Activated naive CD4-positive, alpha-beta T cell treated with anti-CD3 and anti-CD28 coated beads, Interleukin-2, amount 50 U/mL, for 72 hours (primary cell): ENCODE measurements at regions not wholly inside any gene's neighbourhood (a gene's known extent, or its start where the extent isn't known, plus 50 kb on each side); places are given as distances from the start of the nearest gene placed in this dataset.
"Not testable (repeated sequence)": the region's sequence is repeated elsewhere in the genome, so short reads cannot be mapped to it uniquely, and the experiment has no call there.

Experiments
- ATAC-seq, 2 donors: fragments of 150-1000 bp; cut with Tn5 transposase; 2 replicates each; pipeline ENCODE4 v1.10.0; 2021; ENCODE audit warnings: mild to moderate bottlenecking in 2 of 2, moderate library complexity in 2 of 2
- DNase-seq, 2 donors: peaks; one replicate each; pipeline ENCODE4 v3.0.0; 2021 to 2022; ENCODE audit warnings: low spot score in 2 of 2
- H3K27ac Mint-ChIP-seq, 2 donors: one replicate each; pipeline ENCODE4 v1.8.0; 2022; ENCODE audit warnings: mild to moderate bottlenecking in 2 of 2, mixed read lengths in 2 of 2
- H3K36me3 Mint-ChIP-seq, 2 donors: one replicate each; pipeline ENCODE4 v1.8.0; 2022; ENCODE audit warnings: mixed read lengths in 2 of 2
- H3K9me3 Mint-ChIP-seq, 2 donors: one replicate each; pipeline ENCODE4 v1.8.0; 2022; ENCODE audit warnings: mixed read lengths in 2 of 2

DNA sequence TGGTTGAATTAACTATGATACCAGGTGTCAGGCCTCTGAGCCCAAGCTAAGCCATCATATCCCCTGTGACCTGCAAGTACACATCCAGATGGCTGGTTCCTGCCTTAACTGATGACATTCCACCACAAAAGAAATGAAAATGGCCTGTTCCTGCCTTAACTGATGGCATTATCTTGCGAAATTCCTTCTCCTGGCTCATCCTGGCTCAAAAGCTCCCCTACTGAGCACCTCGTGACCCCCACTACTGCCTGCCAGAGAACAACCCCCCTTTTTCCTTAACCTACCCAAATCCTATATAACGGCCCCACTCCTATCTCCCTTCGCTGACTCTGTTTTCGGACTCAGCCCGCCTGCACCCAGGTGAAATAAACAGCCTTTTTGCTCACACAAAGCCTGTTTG, 1671.4 kb downstream of the C4orf33 start:
- peaks cover 17 to 31% of the 10 kb centered on the region in 2 donors for H3K9me3 Mint-ChIP-seq
- H3K27ac Mint-ChIP-seq, DNase-seq, ATAC-seq, H3K36me3 Mint-ChIP-seq: not testable (repeated sequence)

DNA sequence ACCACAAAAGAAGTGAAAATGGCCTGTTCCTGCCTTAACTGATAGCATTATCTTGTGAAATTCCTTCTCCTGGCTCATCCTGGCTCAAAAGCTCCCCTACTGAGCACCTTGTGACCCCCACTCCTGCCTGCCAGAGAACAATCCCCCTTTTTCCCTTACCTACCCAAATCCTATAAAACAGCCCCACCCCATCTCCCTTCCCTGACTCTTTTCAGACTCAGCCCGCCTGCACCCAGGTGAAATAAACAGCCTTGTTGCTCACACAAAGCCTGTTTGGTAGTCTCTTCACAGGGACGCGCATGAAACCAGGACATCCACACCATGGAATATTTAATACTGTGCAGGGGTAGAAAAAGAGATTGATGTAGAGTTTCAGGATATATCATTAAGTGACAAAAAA, 1677.0 kb downstream of the C4orf33 start:
- H3K27ac Mint-ChIP-seq, H3K36me3 Mint-ChIP-seq, ATAC-seq, DNase-seq: not testable (repeated sequence)
- peaks cover 26 to 39% of the 10 kb centered on the region in 2 donors for H3K9me3 Mint-ChIP-seq

DNA sequence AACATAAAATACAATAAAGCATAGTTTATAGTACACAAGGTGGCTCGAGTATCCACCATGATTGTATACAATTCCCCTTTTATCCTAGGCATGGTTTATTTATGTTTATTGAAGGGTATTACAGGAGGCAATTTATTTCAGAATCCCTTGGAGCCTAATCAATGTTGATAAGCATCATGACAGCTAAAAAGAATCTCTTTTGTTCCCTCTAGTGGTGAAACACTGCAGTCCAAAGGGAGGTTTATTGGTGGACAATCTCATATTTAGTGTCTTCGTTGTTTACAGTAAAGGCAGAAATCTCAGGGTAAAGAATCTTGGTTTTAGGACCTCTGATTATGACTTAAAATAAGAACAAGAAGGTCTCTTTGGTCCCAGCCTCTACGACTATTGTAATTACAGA, 1712.5 kb downstream of the C4orf33 start:
- ATAC-seq = no peak
- no peak overlapping the region for H3K27ac Mint-ChIP-seq
- H3K36me3 Mint-ChIP-seq = peaks cover 4% of the 10 kb centered on the region in 2 donors
- no peak for DNase-seq
- H3K9me3 Mint-ChIP-seq = peaks cover 6 to 20% of the 10 kb centered on the region in 2 donors

DNA sequence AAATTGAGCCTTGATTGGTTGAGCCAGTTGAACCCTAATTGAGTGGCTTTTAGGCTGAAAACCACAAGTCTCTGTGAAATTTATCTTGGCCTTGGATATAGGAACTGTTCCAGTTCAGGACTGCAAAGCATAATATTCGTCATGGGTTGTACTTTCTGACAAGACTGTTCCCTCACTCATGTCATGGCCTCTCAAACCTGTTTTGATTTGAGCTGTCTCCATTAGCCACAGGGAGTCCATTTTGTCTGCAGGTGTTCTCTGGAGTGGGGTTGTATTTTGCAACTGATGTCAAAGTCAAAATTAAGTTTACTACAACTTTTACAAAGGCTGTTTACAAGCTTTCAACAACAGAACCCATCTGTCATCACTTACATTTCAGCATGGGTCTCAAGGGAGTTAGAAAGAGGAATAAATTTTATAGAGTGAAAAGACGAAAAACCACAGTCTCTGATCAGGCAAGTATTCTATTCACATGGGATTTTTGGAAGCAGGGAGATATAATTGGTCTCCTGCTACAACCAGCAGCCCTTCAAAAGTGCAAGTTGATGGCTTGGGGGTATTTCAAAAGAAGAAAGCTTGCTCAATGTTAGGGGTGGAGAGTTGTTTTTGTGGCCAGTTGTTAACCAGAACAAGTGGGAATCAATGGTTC, 1716.3 kb downstream of the C4orf33 start:
- ATAC-seq (no peak), DNase-seq (no peak)
- no peaks in the 10 kb centered on the region for H3K36me3 Mint-ChIP-seq
- H3K27ac Mint-ChIP-seq = no peak overlapping the region
- peaks cover 5 to 7% of the 10 kb centered on the region in 2 donors for H3K9me3 Mint-ChIP-seq

DNA sequence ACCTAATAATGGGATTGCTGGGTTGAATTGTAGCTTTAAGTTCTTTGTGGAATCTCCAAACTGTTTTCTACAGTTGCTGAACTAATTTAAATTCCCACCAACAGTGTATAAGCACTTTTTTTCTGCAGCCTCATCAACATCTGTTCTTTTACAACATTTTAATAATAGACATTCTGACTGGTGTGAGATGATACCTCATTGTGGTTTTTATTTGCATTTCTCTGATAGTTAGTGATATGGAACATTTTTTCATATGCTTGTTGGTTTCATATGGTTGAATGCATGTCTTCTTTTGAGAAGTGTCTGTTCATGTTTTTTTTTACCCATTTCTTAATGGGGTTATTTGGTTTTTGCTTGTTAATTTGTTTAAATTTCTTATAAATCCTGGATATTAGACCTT, 1718.9 kb downstream of the C4orf33 start:
- H3K36me3 Mint-ChIP-seq = no peaks in the 10 kb centered on the region
- no peak for DNase-seq
- peaks cover 5 to 7% of the 10 kb centered on the region in 2 donors for H3K9me3 Mint-ChIP-seq
- H3K27ac Mint-ChIP-seq = no peak overlapping the region
- ATAC-seq = no peak

DNA sequence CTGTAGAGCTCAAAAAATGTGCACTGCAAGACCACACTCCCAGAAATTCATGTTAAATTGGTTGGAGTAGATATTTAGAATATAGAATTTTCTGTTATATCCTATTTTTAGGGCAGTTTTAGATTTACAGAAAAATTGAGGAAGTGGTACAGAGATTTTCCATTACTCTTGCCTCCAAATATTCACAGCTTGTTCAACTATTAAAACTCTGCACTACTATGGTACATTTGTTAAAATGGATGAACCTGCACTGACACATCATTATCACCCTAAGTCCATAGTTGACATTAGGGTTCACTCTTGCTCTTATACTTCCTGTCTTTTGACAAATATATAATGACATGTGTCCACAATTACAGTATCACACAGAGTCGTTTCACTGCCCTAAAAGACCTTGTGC, 1724.5 kb downstream of the C4orf33 start:
- Mint-ChIP-seq H3K36me3 (peaks cover 0 to 3% of the 10 kb centered on the region in 2 donors), H3K9me3 (peaks cover 11 to 21% of the 10 kb centered on the region in 2 donors), H3K27ac (no peak overlapping the region)
- no peak for DNase-seq
- no peak for ATAC-seq

DNA sequence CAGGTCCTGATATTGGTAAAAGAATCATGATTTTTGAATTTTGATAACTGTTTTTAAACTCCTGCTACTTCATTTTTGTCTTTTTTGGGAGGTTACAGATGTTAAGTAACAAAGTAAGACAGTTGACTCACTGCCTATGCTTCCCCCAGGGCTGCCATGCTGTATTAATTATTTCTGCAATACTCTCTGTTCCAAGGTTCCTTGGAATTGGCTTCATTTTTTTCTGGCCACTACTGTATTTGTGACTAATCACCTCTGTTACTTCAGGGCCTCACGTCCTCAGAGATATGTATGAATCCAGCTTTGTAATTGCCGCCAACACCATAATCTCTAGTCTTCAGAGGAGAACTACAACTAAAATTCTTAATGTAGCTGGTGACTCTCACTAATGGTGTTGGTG, 1729.3 kb downstream of the C4orf33 start:
- peaks cover 19 to 27% of the 10 kb centered on the region in 2 donors for H3K9me3 Mint-ChIP-seq
- DNase-seq (no peak), ATAC-seq (no peak)
- H3K36me3 Mint-ChIP-seq = peaks cover 0 to 7% of the 10 kb centered on the region in 2 donors
- H3K27ac Mint-ChIP-seq = no peak overlapping the region

DNA sequence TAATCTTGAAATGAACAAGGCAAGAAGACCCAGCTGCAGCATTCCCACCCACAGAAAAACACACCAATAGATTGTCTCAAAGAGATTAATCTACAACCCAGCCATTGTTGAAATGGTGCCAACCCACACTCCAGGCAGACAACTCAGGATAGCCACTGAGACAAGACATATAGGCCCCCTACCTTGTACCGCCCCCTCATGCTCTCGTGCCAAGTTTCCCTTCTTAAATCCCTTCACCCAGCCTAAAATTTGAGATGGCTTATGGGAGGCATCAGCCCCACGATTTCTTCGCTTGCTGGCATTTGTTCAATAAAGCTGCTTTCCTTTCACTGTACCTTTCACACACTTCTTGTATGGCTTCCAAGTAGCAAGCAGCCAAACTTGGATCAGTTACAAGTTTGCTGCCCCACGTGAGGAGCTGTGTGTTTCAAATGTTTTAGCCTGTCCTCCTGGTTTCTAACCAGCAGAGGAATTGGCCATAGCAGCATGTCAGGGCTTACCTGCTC, 1754.1 kb downstream of the C4orf33 start:
- DNase-seq (no peak), ATAC-seq (no peak)
- peaks cover 5 to 14% of the 10 kb centered on the region in 2 donors for H3K9me3 Mint-ChIP-seq
- H3K27ac Mint-ChIP-seq = no peak overlapping the region
- peaks cover 0 to 4% of the 10 kb centered on the region in 2 donors for H3K36me3 Mint-ChIP-seq

DNA sequence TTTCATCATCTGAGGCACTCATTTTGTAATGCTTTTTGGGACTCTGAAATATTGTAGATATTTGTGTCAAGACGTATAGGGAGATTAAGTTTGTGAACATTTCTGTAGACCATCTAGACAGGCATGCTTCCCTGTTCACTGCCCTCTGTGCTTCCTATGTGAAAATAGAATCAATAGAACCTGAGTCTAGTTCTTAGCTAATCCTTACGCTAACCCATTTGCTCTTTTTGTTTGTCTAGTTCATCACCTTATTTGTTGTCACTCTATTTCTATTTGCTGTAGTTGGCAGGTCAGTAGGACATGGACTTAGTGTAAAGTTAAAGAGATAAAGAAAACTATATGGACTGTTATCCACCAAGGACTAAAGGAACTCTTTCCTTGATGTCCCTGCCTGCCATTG, 1755.2 kb downstream of the C4orf33 start:
- no peak for ATAC-seq
- peaks cover 10 to 14% of the 10 kb centered on the region in 2 donors for H3K9me3 Mint-ChIP-seq

DNA sequence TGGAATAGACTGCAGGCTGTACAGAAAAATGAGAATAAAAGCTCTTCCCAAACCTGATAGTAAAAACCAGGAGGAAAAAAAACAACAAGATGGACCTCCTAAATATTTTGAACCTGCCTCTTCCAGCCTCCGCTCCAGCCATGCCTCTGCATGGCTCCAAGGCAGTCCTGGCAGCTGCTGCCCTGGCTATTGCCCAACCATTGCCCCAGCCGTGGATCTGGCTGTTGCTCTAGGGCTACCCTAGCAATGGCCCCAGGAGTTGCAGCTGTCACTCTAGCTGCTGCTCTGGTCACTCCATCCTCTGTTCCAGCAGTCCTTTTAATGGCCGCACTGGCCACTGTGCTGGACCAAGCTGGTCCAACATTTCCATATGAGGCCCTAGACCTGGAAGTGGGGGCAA, 1756.0 kb downstream of the C4orf33 start:
- DNase-seq (no peak), ATAC-seq (no peak)
- Mint-ChIP-seq H3K9me3 (peaks cover 10 to 14% of the 10 kb centered on the region in 2 donors), H3K36me3 (peaks cover 0 to 4% of the 10 kb centered on the region in 2 donors), H3K27ac (no peak overlapping the region)

More for the DNA sequence above, 1755.2 kb downstream of the C4orf33 start:
- Mint-ChIP-seq H3K36me3 (peaks cover 0 to 4% of the 10 kb centered on the region in 2 donors), H3K27ac (no peak overlapping the region)
- DNase-seq = no peak

DNA sequence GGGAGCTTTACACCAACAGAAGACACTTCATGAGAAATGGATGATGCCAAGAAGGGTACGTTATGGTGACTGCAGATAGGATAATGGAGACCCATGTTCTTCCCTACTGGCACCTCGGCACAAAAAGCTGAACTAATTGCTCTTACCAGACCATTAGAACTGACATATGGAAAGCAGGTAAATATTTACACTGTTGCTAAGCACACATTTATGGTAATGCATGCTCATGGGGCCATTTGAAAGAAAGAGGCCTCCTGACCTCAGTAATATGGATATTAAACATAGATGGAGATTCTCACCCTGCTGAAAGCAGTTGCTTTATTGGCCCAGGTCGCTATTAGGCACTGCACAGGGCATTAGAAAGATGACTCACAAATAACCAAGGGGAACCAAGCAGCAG, 1759.6 kb downstream of the C4orf33 start:
- Mint-ChIP-seq H3K9me3 (peaks cover 10 to 11% of the 10 kb centered on the region in 2 donors), H3K36me3 (peaks cover 0 to 4% of the 10 kb centered on the region in 2 donors), H3K27ac (no peak overlapping the region)
- DNase-seq = no peak
- ATAC-seq = no peak

DNA sequence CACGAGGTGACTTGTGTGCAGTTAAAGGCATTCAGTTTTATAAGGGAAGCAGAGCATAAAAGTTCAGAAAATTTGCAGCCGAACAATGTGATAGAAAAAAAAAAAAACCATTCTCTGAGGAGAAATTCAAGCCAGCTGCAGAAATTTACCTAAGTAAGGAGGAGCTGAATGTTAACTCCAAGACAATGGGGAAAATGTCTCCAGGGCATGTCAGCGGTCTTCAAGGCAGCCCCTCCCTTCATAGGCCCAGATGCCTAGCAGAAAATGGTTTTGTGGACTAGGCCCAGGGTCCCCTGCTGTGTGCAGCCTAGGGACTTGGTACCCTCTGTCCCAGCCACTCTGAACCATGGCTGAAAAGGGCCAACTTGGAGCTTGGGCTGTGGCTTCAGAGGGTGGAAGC, 1764.0 kb downstream of the C4orf33 start:
- no peaks in the 10 kb centered on the region for H3K36me3 Mint-ChIP-seq
- no peak overlapping the region for H3K27ac Mint-ChIP-seq
- DNase-seq = no peak
- H3K9me3 Mint-ChIP-seq = peaks cover 5% of the 10 kb centered on the region in 2 donors
- ATAC-seq = no peak

DNA sequence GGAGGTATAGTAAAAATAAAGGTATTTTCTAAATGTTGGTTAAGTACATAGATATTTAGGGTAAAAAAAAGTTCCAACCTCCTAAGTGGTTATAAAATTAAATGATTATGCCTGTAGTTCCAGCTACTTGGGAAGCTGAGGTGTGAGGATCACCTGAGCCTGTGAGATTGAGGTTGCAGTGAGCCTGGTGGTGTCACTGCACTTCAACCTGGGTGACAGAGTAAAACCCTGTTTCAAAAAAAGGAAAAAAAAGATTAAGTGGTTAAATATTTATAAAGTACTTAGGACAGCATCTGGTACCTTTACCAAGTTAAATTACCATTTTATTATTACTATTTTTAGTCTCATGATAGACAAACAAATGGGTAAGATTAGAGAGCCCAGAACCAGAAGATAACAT, 1801.0 kb downstream of the C4orf33 start:
- Mint-ChIP-seq H3K27ac (no peak overlapping the region), H3K9me3 (peaks cover 5 to 10% of the 10 kb centered on the region in 2 donors), H3K36me3 (no peaks in the 10 kb centered on the region)
- DNase-seq (no peak), ATAC-seq (no peak)

DNA sequence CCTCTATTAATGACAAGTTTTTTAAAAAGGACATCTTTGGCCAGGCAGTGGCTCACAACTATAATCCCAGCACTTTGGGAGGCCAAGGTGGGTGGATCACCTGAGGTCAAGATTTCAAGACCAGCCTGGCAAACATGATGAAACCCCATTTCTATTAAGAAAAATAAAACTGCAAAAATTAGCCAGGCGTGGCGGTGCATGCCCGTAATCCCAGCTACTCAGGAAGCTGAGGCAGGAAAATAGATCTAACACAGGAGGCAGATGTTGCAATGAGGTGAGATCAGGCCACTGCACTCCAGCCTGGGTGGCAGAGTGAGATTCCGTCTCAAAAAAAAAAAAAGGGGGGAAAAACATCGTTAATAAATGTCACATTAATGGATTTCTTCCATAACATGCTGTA, 1805.4 kb downstream of the C4orf33 start:
- H3K36me3 Mint-ChIP-seq = no peaks in the 10 kb centered on the region
- H3K27ac Mint-ChIP-seq = no peak overlapping the region
- ATAC-seq = no peak
- peaks cover 5 to 6% of the 10 kb centered on the region in 2 donors for H3K9me3 Mint-ChIP-seq
- DNase-seq = no peak

DNA sequence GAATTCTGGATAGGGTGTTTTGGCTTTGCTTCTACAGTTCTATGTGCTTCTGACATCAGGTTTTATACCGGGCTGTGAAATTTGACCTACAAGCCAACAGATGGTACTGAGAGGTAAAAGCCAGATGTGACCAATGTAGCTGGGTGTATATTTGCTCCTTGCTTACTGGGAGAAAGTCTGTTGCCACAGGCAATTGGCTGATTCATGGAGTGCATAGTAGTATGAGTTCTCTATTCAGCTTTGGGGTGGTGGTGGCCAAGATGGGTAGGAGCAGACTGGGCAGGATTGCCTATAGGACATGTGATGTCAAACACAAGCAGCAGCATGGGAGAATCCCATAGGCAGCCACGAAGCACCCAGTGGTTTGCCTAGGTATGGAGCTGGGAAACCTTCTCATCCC, 1827.0 kb downstream of the C4orf33 start:
- Mint-ChIP-seq H3K27ac (no peak overlapping the region), H3K9me3 (peaks cover 13 to 23% of the 10 kb centered on the region in 2 donors), H3K36me3 (peaks cover 0 to 10% of the 10 kb centered on the region in 2 donors)
- no peak for ATAC-seq
- no peak for DNase-seq

DNA sequence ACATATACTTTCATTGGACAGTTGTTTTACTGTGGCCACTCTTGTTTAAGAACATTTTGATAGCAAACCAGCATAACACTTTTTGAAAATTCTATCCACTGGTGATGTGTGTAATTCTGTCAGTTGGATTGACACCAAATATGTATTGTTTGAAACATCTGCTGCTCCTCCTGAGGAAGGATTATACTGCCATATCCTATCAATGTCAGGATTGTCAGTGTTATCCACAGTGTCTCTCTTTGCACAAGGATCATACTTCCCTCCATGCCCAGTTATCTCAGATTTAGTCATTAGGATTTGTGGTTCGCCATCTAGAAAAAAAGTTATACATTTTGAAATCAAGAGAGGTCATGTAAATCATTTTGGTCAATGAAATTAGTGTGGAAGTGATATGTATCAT, 1859.6 kb downstream of the C4orf33 start:
- ATAC-seq (no peak), DNase-seq (no peak)
- no peaks in the 10 kb centered on the region for H3K36me3 Mint-ChIP-seq
- H3K9me3 Mint-ChIP-seq = peaks cover 0 to 4% of the 10 kb centered on the region in 2 donors
- no peak overlapping the region for H3K27ac Mint-ChIP-seq

DNA sequence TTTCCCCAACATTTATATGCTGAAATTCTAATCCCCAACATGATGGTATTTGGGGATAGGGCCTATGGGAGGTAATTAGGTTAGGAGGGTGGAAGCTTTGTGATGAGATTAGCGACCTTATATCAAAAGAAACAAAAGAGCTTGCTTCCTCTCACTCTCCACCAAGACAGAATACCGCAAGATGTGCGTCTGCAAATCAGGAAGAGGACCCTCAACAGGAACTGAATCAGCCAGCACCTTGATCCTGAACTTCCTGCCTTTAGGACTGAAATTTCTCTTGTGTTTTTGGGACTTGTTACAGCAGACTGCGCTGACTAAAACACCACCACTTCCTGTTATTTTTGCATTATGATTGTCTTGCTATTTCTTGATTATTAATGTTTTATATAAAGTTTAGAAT, 1889.4 kb downstream of the C4orf33 start:
- ATAC-seq (no peak), DNase-seq (no peak)
- H3K36me3 Mint-ChIP-seq = no peaks in the 10 kb centered on the region
- H3K9me3 Mint-ChIP-seq = peaks cover 0 to 4% of the 10 kb centered on the region in 2 donors
- H3K27ac Mint-ChIP-seq = no peak overlapping the region

DNA sequence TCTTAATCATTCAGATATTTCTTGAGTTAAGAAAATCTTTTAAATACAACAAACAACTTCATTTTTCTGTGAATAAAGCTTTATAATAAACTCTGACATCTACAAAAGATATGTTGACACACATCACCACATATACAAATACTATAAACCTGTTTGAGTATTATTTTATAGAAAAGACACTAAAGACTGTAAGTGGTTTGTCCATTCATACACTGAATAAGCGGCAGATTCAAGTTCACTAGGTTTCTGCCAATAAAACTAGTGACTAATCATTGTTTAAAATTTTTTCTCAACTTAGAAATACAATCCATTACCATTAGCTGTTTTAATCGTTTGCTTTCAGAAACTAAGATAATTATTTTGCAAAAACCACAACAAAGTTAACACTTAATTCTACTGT, 1900.0 kb downstream of the C4orf33 start:
- ATAC-seq = no peak
- no peak for DNase-seq
- Mint-ChIP-seq H3K36me3 (no peaks in the 10 kb centered on the region), H3K27ac (no peak overlapping the region), H3K9me3 (peaks cover 13 to 19% of the 10 kb centered on the region in 2 donors)
